NCI-H82 (cell line): ENCODE measurements at regions not wholly inside any gene's neighbourhood (a gene's known extent, or its start where the extent isn't known, plus 50 kb on each side); places are given as distances from the start of the nearest gene placed in this dataset.
"Not testable (repeated sequence)": the region's sequence is repeated elsewhere in the genome, so short reads cannot be mapped to it uniquely, and the experiment has no call there.

ENCODE experiments used
- DNase-seq: peaks from one replicate; lab custom pipeline; 2025; lab: John Stamatoyannopoulos, UW

DNA sequence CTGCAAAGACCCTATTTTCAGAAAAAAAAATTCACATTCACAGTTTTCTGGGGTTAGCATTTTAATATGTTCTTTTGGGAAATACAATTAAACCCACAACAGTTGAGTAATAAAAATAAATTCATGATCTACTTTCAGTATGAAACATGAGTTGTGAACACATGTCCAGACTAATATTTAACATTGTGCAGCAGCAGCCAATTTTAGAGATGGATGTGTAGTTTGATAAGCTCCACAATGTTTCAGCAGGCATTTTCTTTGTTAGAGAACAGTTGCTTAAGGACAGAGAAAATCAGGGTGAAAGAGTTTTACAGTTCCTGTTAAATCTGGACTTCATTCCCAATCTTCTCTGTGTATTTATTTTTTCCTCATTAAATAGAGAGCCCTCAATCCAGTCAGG lies 519.5 kb downstream of the PIK3C3 start:
- DNase-seq: no peak

DNA sequence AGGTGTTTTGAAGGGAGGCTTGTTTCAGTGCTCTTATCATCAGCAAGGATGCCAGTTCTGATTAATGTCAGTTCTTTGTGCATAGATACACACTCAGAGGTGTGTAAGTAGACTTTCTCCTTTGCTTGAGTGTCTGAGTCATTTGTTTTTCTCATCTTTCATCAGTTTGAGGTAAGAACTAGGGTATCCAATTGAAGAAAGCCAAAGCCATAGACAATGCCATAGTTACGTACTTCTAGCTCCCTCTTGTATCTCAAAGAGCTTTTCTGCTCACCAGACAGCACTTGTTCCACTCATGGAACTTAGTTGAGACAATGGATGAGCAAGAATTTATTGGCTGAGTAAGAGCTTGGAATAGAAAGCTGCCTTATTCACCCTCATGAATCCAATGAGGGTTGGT lies 520.1 kb downstream of the PIK3C3 start:
- DNase-seq: no peak

DNA sequence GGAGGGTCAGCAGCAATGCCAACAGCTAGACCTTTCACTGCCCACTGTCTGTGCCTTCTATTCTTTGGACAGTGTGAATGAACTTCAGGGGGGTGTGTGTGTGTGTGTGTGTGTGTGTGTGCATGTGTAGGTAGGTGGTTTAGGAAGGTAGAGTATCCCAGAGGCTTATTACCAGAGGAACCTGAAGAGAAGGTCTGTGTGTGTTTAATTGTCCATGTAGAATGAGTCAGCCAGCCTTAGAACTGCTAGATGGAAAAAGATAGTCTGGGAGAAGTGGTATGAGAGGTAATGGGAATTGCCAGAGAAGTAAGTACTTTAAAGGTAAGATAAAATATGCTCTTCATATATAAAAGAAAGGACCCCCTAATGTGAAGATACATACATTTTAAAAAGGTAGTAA lies 522.2 kb downstream of the PIK3C3 start:
- no peak for DNase-seq

DNA sequence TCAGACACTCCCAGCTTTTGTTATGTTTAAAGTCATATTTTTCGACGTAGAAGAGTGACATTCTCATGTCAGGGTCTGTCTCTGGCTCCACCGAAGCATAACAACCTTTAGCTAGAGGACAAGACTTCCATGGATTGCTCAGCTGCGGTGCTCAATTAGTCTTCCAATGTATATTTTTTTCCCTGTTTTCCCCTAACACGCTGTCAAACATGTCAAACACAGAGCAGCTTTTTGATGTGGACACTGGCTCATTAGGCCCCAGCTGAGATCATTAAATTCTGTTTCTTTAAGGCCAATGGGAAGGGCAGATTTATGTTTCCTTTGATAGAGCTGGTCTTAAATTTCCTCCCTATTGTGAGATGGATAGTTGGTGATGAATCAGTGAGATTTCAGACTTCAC lies 525.4 kb downstream of the PIK3C3 start:
- no peak for DNase-seq

DNA sequence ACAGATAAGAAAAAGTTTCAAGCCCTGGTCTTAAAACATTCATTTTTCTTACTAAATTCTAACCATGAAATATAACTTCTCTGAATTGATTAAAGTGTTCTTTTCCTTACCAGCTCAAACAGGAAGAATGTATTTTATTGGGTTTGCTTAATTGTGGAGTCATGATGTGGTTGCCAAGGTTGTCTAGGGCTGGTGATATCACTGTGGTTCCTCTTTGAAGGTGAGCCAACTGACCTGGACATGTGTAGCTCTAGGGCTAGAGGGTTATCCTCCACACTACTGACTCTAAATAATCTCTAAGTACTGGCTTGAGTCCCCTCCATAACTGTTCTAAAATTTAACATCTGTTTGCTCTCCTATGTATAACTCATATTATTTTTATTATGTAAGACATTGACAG lies 529.6 kb downstream of the PIK3C3 start:
- DNase-seq: no peak

DNA sequence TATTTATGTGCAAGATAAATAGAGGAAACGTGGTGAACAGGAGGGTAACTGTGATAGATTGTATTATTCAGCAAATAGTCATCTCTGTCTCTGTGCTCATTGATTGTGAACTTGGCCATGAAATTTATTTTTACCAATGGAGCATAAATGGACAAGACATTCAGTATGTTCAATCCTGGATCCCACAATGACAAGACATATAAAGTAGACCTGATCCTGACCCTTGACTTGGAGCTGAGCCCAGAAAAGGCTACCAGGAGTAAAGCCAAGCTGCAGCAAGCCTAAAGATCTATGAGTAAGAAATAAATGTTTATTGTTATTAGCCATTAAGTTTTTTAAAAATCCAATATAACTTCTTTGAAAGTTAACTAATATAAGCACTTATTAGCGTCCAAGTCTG lies 531.2 kb downstream of the PIK3C3 start:
- DNase-seq: no peak

DNA sequence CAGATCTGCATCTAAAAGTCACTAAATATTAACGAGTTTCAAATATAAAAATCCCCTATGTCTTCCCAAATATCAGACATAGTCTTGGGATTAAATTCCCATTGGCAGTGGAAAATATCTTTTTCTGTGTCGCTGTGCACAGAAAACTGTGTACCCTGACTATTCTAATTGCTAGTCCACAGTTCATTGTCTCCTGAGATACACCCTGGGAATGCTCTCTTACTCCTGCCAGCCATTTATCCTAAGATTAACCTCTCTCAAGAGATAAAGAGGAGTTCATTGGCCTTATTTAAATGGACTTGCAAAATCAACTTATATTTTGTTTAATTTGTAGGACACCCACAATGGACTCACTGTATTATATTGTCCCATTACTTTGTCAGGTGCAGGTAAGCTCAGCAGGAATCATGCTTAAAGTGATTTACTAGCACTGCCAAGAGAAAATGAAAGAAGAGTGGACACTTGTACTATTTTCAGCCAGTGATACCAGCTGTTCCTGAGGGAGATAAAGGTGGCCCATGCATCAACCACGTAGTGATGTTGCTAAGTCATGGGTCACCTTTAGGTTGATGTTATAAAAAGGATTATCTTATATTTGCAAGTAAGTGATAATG lies 553.8 kb downstream of the PIK3C3 start:
- no peak for DNase-seq

DNA sequence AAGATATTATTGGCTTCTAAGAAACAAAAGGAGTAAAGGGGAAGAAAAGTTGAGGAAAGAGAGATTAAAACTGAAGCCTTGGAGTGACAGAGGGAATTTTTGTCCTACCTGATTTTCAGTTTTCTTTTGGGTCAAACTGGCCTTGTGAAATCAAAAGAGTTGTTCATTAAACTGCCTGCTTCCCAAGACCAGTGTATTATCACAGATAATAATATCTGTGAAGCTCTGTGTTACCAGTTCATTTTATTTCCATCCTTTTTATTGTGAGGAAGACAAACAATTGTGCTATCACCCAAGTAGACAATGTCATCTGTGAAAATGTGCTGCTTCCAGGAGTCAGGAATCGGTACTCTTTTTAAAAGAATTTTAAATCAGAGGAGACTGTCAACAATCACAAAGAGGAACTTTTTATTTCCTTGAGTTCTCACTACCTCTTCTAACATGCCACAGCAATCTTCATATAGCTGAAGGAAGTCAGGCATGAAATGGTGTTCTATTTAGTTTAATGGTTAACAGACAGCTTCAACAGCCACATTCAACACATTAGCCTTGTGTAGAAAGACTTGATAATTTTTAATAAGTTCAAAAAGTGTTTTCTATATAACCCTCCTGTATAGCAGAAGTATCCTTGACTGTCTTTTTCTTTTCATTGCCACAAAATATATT lies 554.8 kb downstream of the PIK3C3 start:
- DNase-seq: no peak

DNA sequence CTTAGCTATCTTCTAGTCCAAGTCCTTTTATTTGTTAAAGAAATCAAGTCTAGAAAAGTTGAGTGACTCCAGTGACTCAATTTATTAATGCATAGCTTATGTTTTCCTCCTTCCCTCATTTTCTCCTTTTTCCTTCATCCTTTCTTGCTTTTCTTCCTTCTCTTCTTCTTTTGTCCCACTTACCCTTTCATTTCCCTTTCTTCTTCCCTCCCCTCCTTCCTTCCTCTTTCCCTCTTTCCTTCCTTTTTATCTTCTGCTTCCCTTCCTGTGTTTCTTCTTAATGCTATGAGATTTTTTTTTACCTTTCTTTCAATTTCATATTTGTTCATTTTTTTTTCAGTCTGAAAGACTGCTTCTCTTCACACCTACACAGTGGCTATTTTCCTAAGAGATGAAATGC lies 555.5 kb downstream of the PIK3C3 start:
- DNase-seq: no peak

DNA sequence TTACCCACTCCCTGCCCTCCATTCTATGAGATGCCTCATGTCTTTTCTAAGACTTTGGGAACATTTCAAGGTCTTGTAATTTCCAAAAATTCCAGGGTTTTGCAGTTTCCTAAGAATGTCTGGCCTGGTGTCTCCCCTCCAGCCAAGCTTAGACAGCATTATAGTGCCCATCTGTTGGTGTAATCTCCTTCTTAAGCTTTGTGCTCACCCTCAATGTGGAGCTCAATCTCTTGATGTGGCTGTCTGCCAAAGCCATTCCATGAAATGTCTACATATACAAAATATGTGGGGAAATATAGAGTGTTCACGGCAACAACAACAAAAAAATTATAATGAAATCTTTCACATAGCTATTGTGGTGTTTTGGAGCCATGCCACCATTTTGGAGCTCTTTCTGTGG lies 558.4 kb downstream of the PIK3C3 start:
- peak; percentile 93 for DNase-seq

DNA sequence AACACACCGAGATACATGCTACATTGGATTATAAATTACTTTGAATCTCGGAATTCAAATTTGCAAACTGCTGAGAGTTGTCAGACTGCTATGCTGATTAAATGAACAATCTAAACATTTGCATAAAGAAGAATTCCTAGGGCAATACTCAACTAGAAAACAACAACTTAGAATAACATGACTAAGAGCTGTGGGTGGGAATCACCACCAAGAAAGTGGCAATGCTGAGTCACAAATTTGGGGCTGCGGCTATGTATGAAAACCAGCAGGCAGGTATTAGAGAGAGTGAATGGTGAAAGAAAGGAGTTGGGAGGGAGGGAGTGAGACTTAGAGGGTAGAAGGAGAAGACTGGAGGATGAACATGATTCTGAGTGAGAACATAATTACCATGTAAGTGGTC lies 559.5 kb downstream of the PIK3C3 start:
- DNase-seq: no peak

DNA sequence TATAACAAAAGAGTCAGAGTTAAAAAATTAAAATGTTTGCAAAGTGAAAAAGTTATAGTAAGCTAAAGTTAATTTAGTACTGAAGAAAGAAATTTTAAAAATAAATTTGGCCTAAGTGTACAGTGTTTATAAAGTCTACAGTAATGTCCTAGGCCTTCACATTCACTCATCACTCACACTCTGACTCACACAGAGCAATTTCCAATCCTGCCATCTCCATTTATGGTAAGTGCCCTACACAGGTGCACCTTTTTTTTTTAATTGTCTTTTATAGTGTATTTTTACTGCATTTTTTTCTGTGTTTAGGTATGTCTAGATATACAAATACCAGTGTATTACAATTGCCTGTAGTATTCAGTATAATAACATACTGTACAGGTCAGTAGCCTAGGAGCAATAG lies 562.9 kb downstream of the PIK3C3 start:
- DNase-seq: no peak

DNA sequence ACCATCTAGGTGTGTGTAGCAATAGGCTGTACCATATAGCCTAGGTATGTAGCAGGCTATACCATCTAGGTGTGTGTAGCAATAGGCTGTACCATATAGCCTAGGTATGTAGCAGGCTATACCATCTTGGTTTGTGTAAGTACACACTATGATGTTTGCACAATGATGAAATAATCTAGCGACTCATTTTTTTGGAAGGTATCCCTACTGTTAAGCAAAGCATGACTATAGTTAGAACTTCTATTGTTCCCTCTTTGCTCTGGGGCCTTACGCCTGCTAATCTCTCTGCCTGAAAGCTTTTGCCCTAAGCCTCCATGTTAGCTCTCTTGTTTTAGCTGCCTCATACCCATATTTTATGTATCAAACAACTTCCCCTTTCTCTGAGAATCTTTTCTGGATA lies 563.3 kb downstream of the PIK3C3 start:
- DNase-seq: not testable (repeated sequence)

DNA sequence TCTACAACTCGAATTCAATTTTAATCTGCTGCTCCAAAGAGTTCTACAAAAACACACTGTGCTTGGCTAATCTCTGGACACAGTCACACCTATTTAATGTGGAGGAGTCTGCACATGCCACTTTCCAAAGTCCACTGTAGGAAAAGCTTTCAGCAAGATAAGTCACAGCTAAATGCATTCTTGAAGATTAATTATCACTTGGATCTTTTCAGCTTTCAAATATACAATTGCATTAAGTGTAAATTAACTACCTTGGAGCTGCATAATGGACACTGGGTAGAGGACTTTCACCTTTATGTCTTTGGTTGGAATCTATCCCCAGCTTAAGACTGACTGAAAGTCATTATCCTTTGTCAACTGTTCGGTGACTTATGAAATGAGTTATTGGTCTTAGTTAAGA lies 565.1 kb downstream of the PIK3C3 start:
- DNase-seq: peak; percentile 49

DNA sequence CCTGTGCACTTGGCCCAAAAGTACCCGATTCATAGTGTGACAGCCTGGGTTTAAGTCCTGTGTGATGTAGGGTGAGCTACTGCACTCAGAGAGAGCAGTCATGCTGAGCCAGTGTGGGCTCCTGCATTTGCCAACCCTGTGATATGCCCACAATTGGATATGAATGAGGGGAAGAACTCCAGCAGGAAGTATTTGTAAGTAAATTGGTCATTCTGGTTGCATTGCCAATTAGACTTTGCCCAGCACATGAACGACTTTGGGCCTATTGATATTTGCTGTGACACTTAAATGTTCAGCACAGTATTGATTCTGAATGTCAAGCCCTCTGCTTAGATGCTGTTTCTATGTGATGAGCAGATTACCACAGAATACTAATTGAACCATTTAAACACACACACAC lies 570.9 kb downstream of the PIK3C3 start:
- no peak for DNase-seq

DNA sequence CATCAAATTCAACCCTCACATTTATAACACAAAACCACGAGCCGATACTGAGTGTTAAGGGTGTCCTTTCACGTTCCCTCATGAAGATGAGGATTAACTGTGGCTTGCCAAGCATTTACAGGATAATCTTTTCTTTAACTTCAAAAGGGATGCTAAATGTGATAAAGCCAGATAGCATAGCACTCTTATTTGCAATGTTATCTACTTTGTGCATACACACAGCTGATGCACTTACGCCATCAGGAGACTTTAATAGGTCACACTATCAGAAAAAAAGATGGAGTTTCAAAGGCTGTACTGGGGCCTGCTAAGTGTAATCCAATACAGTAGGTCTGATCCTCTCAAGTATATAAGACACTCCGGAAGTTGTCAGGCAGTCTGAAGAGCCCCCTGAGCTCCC lies 572.7 kb downstream of the PIK3C3 start:
- peak; percentile 83 for DNase-seq

DNA sequence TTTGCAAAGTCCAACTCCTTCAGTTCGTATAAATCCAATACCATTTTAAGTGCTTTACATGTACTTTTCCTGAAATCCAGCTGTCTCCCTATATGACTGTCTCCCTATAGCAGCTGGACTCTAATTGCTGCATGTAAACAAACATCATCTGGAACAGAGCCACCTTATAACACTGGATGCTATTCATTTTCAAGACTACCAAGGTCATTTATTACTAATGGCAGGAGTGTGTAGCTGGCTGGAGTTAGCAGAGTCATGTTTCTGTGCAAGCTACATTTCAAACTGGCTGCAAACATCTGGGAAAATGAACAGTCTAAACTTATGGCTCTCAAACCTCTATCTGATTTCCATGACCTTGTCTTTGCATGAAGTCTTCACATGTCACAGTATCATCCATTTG lies 575.2 kb downstream of the PIK3C3 start:
- no peak for DNase-seq

DNA sequence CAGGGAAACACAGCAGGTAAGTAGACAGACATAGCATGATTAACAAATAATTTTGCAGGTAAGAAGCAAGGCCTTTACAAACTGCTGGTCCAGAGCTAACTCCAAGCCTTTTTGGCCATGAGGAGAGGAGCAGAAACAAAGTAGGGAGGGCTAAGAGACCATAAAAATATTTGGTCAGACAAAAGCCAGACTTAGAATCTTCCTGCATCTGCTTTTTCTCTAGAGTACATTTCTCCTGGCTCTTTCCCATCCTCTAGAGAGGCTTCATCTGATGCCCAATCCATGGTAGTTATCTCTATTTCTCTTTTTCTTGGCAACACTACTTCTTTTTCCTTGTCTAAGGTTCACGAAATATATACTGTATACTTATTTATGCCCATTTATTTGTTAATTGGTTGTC lies 577.1 kb downstream of the PIK3C3 start:
- DNase-seq: no peak

DNA sequence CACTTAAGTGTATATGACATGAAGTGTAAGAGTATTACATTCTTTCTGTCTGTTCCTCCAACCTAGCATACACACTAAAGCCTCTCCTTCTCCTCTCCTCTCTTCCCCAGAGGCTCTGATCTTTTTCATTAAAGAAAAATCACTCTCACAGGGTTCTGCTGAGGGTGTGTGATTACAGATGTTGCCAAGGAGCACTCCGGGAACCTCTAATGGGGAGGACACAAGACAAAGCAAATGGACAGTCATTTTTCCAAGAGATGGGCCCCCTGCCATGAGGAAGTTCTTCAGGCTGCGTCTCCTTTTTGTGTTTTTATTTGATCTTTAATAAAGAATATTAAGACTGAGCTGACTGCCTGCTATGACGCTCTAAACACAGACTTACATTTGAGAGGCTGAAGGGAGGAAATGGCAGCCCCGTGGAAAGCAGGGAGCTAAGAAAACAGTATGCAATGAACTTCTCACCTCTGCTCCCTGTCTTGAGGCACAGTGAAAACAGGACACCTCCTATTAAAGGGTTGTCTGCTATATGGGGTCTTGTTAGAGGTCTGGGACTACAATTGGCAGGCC lies 578.1 kb downstream of the PIK3C3 start:
- no peak for DNase-seq

DNA sequence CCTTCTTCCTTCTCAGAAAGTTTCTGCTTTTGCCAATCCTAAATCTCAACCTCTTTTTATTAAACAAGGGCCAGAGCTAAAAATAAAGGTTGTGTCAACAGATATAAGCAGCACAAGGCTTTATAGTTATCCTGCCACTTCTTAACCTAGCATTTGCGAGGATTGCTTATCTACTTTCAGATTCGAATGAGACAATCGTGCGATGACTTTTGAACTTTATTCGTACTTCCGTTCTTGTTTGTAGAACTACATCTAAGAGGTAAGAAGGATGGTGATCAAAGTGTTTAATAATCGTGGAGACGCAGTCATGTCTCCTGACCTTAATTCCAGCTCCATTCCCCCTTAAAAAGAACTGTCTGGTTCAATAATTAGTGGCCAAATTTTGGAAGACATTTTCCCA lies 578.6 kb downstream of the PIK3C3 start:
- DNase-seq: no peak

DNA sequence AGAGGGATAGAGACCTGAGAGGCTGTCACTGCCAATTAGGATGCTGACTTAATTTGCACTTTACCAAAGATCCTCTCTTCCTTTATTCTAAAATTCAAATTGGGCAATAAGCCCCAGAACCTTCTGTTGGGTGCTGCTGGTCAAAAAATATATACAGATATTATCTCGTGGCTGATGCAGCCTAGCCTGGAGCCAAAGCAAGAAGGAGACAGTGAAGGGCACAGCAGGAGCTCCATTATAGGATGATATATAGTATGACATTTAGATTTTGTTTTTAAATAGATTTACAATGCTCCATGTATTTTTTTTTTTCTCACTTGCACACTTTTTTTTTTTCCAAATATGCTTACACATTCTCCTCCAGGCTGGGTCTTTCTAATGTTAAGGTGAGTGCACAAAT lies 579.3 kb downstream of the PIK3C3 start:
- DNase-seq: no peak

DNA sequence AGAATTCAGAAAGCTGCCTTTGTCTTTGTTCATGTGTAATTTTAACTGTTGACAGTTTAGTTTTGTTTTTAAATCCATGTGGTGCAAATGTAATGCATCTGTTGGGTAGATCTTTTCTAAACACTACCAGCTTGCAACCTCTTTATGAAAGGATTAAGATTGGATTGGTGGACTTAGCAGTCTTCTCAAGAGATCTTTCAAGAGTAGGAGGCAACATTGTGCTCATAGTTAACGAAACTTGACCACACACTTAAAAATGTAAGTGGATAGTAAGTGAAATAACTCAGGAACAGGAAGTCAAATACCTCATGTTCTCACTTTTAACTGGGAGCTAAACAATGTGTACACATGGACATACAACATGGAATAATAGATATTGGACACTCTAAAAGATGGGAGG lies 579.0 kb downstream of the RIT2 start:
- peak; percentile 24 for DNase-seq

DNA sequence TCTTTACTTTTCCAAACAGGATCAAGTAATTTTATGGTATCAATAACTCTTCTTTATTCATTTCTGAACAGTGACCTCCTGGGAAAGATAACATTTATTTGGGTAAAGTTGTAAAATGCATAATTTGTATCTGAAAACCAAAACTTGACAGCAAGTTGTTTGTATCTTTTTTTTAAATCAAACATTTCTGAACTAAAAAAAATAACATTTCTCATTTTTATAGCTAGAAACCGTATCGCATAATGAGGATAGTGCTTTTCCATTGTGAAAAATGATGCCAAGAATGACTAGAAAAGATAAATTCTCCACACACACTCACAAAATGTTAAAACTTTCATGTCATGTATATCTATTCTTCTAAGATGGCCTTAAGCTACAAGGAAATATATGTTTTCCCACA lies 578.2 kb downstream of the RIT2 start:
- no peak for DNase-seq

DNA sequence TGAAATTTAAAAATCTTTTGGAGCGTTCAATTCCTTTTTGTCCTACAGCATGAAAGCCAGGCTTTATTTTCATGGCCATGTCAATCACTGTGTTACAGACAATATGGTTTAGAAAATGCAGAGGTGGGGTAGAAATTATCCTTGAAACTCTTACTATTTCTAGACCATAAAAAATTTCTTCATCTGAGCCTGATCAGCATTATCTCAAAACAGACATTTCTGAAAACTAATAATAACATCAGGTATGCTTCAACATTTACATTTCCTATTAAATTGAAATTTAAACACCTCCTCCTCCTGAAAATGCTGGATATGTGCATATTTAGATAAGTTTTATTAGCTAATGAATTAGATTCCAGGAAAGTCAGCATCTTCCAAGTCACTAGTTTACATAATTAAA lies 570.6 kb downstream of the RIT2 start:
- DNase-seq: no peak
